ENCODE measurements at regions not wholly inside any gene's neighbourhood (a gene's known extent, or its start where the extent isn't known, plus 50 kb on each side); places are given as distances from the start of the nearest gene placed in this dataset.
"Not testable (repeated sequence)": the region's sequence is repeated elsewhere in the genome, so short reads cannot be mapped to it uniquely, and the experiment has no call there.

DNA sequence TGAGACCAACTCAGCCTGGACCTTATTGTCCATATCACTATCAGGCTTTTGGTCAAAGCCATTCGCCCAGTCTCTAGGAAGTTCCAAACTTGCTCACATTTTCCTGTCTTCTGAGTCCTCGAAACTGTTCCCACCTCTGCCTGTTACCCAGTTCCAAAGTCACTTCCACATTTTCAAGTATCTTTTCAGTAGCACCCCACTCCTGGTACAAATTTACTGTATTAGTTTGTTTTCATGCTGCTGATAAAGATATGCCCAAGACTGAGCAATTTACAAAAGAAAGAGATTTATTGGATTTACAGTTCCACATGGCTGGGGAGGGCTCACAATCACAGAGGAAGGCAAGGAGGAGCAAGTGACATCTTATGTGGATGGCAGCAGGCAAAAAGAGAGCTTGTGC, 932.0 kb upstream of the PCDH7 start:
- TF ChIP-seq, protein P1, sequence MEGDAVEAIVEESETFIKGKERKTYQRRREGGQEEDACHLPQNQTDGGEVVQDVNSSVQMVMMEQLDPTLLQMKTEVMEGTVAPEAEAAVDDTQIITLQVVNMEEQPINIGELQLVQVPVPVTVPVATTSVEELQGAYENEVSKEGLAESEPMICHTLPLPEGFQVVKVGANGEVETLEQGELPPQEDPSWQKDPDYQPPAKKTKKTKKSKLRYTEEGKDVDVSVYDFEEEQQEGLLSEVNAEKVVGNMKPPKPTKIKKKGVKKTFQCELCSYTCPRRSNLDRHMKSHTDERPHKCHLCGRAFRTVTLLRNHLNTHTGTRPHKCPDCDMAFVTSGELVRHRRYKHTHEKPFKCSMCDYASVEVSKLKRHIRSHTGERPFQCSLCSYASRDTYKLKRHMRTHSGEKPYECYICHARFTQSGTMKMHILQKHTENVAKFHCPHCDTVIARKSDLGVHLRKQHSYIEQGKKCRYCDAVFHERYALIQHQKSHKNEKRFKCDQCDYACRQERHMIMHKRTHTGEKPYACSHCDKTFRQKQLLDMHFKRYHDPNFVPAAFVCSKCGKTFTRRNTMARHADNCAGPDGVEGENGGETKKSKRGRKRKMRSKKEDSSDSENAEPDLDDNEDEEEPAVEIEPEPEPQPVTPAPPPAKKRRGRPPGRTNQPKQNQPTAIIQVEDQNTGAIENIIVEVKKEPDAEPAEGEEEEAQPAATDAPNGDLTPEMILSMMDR (optimal IDR thresholded peaks at IDR 0.05 in 1 of 3, IDR thresholded peaks at IDR 0.05 in 1 of 3, conservative IDR thresholded peaks at IDR 0.05 in 1 of 3; ENCODE audit: extremely low read depth in 1 of 3, insufficient read depth in 2 of 3, low read length in 3 of 3): not testable (repeated sequence)
- not testable (repeated sequence) for TF ChIP-seq EZH2 (IDR thresholded peaks at IDR 0.05; ENCODE audit: low read length)

All from keratinocyte (primary cell).